ENCODE measurements at regions not wholly inside any gene's neighbourhood (a gene's known extent, or its start where the extent isn't known, plus 50 kb on each side); places are given as distances from the start of the nearest gene placed in this dataset.
"Not testable (repeated sequence)": the region's sequence is repeated elsewhere in the genome, so short reads cannot be mapped to it uniquely, and the experiment has no call there.

DNA sequence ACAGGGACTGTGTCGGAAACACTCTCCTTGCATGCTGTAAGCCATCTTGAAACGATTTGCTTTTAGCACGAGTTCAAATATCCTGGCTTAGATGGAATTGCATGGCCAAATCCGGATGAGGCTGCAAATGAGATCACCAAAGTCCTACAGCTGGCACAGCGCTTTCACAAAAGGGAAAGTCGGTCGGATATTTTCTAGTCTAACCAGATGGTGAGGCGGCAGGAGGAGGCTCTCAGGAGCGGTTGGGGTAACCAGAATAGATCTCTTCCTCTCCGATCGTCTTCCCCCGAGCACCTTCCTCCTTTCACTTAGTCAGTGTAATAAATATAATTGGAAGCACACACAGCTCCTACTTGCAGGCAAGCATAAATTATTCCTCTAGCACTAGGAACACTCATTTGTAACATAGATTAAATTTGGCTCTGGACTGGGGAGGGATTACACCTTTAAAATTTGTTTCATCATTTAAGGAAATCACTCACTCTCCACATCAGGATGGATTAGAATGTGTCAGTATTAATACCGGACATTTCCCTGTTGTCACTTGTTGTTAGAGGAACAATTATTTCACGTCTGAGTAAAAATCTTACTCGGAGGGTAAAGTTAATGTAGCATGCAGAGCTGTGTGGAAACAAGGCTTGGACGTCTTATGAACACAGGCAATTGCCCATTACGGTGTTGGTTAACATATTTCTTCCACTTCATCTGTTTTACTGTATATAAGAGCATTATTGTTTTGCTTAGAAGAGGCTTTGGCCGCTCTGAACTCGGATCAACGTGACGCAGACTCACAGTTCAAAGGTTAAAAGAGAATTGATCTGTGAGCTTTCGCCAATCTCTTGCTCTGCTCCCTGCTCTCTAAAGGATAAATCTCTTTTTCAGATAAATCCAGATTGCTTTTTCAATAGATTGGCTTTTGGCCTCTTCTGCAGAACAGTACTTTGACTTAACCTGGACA lies 857.9 kb downstream of the TYW1 start:
- DNase-seq = no peak

DNA sequence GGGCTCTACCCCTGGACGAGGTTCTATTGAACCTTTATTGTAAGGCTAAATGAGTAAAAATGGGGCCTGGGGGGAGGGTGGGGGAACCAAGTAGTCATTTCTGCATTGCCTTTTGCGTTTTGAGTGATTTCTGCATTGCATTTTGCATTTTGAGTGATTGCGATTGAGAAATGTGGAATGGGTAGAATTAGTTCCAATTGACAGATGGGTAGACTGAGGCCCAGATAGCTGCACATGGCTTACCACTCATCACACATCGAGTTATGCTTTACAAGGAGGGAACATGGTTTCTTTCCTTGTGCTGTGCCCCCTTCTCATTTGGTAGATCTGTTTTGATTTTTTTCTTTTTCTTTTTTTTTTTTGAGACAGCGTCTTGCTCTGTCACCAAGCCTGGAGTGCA lies 858.7 kb downstream of the TYW1 start:
- no peak for DNase-seq

DNA sequence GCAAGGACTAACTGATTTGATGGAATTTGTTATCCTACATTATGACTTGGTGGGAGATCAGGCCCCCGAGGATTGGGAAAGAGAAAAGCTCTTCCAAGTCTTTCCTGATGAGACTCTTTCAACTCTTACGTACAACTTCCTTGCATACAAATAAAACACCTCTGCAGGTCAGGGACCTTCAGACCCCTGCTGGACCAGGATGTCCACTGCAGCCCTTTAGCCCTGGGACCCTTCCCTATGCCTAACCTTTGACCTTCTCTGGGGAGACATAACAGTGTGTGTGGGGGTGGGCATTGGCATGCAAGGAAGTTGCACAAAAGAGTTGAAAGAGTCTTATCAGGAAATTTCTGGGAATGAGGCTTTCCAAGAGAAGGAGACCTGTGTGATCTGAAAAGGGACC lies 859.4 kb downstream of the TYW1 start:
- no peak for DNase-seq

DNA sequence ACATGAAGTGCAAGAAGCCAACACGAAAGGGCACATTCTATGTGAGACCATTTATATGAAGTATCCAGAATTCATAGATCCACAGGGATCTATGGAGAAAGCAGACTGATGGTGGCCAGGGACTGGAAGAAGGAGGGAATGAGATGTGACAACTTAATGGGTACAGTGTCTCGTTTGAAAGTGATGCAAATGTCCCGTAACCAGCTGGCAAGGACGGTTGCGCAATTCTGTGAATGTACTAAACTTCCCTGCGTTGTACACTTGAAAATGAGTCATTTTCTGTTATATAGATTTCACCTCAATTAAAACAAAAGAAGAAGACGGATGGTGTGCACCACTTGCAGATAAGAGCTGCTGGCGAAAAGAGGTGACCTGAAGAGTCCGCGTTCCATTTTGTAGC lies 861.1 kb downstream of the TYW1 start:
- DNase-seq = no peak

DNA sequence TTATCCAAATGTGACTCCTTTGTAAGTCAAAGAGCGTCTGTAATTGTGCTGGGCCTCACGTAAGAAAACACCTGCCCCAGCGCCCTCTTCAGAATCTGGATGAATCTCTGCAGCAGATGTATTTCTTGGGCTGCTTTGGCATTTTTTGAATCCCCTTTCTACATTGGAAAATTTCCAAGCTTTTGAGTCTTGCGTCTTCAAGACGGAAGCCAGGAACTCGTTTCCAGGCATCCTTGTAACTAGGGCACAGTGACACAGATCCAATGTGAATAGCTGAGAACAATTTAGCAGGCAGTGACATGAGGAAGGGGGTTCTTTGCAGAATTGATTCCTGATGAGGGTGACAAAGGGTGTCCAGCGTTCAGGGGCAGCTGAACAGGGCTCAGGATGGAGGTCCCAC lies 862.3 kb downstream of the TYW1 start:
- DNase-seq = no peak

DNA sequence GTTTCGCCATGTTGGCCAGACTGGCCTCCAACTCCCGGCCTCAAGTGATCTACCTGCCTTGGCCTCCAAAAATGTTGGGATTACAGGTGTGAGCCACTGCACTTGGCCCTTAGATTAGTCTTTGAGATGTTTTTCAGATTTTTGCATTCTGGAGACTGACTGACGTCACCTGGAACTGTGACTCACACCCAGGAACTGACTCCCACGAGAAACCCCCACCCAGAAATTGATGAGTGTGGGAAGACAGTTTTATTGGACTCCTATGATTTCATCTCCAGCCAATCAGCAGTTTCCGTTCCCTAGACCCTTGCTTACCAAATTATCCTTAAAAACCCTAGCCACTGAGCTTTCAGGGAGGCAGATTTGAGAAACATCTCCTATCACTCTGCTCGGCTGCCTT lies 867.3 kb downstream of the TYW1 start:
- no peak for DNase-seq

DNA sequence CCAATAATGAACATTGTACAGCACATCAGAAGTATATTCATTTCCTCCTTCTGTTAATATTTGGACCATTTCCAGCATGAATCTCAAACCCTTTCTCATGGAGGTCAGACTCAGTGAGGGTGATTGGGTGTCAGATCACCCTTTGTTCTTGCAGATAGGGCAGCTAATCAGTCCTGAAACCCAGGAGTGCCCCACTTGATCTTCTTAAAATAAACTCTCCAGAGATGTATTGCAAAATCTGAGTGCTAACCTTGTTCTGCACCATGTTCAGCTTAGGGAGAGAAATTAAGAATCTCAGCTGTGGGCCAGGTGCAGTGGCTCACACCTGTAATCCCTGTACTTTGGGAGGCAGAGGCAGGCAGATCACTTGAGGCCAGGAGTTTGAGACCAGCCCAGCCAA lies 869.4 kb downstream of the TYW1 start:
- DNase-seq = no peak

DNA sequence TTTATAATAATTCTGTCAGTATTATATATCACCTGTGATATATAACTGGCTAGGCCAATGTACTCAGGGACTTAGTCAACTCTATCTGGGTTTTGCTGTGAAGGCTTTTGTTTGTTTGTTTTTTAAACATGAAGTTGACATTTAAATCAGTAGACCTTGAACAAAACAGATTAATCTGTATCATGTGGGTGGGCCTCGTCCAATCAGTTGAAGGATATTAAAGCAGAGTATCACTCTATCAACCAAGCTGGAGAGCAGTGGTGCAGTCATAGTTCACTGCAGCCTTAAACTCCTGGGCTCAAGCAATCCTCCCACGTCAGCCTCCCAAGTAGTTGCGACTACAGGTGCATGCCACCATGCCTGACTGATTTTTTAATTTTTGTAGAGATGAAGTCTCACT lies 870.2 kb downstream of the TYW1 start:
- no peak for DNase-seq

DNA sequence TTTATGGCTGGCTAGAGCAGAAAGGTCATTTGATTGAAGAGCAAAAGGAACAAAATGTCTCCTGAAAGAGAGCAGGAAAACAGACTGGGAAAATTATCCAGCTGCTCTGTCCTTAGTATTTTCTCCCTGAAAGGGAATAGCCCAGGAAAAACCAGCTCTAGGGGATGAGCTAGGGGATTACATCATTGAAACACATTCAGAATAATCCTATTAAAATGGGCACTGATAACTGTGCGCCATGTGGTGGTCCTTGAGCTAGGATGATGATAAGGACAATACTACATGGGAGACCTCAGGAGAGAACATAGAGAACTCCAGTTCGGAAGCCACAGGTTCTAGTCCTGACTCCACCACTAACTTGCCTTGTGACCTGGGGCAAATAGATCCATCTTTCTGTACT lies 873.8 kb downstream of the TYW1 start:
- no peak for DNase-seq

DNA sequence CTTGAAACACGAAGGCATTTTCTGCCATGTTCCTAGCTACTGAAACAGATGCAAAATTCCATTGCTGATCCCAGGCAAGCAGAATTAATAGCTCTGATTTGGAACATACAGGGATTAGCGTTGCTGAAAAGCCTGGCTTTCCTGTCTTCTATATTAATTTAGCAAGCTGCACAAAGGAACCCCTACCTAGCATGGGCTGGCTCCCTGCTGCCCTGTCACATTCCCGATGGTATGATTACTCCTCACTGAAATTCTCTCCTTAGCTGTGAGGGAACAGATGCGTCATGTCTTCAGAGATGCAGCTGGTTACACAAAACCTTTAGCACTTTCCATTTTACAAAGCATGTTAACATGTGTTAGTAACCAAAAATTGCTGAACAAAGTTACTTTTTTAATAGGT lies 878.9 kb downstream of the TYW1 start:
- DNase-seq = no peak

DNA sequence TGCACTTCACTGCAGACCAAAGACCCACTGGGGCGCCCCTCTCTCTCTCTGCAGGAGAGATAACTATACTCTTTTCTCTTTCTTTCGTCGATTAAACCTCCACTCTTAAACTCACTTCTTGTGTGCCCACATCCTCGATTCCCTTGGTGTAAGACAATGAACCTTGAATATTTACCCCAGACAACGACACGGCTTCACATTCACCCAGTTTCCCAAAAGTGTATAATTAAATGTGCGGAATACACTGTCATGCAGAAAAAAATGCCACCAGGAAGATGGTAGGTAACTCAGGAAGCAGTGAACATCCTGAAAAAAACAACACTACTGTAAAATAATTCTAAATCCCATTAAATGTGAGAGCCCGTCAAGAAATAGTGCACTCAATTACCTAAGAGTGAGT lies 882.2 kb downstream of the TYW1 start:
- DNase-seq = no peak

DNA sequence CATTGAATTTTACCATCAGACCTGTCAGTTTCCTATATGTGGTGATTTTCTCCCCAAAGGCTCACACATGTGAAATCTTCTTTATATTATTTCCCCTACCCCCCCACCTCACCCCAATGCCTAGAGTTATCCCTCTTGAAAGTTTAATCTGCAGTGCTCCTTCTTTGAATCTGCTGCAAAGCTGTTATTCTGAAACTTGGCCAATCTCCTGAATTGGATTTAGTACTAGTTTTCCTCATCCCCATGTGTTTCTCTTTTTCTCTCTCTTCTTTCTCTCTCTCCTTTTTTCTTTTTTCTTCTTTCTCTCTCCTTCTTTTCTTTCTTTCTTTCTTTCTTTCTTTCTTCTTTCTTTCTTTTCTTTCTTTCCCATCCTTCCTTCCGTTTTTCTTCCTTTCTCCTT lies 886.2 kb downstream of the TYW1 start:
- DNase-seq = no peak

DNA sequence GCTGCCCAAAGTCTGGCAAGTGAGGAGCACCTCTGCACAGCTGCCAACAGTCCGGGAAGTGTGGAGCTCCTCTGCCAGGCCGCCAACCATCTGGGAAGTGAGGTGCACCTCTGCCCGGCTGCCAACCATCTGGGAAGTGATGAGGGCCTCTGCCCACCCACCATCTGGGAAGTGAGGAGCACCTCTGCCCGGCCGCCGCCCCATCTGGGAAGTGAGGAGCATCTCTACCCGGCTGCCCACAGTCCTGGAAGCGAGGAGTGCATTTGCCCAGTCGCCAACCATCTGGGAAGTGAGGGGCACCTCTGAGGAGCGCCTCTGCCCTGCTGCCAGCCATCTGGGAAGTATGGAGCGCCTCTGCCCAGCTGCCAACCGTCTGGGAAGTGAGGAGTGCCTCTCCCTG lies 893.7 kb downstream of the TYW1 start:
- DNase-seq = no peak

DNA sequence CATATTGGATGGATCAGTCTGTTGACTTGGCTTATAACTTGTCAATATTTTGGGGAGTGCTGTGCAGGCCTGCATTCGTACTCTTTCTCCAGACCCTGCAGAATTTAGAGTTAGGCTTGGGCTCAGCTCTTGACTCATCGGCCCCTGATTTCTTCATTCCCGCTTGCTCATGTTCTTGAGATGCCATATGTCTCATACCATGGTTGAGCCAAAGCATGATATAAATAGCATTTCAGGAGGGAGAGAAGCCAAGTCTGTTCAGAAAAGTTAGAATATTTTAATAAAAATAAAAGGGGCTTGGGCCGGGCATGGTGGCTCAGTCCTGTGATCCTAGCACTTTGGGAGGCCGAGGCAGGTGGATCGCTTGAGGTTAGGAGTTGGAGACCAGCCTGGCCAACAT lies 898.1 kb downstream of the TYW1 start:
- no peak for DNase-seq

DNA sequence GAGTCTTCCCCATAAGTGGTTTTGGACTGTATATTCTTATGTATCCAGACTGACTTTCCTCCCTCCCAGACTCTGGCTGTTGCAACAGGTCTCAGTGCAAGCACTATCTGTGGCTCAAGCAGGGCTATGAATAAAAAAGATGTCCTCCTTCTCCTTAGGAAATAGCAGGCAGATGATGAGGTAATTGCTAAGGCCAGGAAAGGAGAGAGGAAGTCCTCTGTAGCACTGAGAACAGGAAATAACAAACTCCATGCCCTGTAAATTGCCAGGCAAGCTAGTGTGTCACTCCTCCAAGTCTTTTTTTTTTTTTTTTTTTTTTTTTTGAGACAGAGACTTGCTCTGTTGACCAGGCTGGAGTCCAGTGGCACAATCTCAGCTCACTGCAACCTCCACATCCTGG lies 900.1 kb downstream of the TYW1 start:
- DNase-seq = no peak

DNA sequence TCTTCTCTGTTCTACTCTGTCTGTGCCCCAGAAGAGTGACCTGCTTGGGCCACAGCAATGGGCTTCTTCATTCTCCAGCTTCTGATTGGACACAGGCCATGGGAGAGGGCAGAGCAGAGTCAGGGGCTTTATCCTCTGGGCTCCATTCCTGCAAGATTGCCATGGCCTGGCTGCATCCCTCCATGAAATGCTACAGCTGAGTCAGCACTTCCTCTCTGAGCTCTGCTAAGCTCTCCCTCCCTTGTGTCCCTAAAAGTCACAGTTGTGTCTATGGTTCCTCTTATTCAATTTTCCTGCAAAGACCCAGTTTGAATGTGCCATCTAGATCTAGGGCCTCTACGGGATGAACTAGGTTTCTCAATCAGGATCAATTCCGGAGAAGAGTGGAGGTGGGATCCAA lies 903.8 kb downstream of the TYW1 start:
- DNase-seq = no peak

DNA sequence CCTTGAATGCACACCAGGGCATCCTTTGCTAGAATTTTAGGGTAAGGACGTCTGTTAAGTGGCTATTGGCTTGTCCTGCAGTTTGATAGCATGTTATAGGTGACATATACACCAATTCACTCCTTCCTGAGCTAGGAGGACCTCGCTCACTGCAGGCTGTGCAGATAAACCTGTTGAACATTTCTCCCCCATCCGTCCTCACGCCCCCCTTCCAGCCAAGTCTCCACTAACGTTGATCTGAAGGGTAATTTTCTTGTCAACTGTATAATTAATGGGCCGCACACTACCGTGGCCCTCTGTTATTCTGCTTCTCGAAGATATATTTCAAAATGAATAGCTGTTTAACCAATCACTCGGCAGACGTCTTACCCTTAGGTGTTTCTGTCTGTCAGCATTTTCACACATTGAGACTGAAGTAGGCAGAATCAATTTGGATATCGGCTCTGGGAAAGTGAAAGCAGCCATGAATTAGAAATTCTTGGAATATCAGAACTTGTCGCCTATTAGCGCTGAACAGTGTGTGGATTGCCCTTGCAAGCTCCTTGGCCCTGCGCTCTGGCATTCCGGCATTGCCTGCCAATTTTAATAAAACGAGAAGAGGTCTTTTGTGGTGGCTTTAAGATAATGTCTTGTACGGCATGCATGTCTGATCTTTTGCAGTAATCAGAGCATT lies 905.3 kb downstream of the TYW1 start:
- DNase-seq = no peak

DNA sequence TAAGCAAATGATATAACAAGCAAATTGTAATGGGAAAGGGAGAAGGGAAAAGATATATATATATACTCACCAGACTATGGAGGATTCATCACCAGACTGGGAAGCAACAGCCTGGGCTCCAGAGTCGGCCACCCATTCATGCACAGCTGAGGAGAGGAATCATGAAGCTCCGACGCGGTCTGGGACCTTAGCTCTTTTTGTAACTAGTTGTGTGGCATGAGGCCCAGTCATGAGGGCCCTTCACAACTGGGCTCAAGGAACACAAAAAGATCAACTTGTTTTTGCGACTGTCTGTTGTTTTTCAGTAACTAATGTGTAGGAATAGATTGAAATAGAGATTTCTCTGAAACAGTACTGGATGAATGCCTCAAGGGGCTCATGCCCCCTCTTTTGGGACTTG lies 911.2 kb downstream of the TYW1 start:
- no peak for DNase-seq

DNA sequence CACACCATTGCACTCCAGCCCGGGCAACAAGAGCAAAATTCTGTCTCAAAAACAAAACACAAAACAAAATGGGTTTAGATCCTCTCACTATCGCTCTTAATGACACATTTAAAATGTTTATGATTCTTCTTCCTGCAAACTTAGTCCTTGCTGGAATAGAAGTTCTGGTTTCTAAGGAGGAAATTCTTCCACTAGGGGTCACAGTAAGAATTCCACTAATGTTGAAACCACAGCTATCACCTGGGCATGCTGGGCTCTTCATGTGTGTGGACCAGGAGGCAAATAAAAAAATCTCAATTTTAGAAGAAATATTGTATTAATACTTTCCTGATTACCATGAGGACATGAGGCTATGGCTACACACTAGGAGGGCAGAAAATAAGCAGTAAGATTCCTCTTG lies 915.8 kb downstream of the TYW1 start:
- DNase-seq = no peak

DNA sequence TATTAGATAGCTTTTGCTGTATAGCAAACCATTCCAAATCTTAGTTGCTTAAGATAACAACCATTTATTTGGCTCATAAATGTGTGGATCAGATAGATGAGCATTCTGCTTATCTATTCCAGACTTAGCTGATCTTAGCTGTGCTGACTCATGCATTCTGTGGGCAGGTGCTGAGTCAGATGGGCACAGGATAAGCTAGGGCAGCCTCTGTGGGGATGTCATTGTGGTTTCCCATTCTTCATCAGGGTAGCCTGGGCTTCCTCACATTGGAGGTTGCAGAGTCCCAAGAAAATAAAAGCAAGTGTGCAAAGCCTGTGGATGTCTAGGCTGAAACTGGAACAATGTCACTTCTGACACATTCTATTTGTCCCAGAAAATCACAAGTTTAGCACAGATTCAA lies 917.0 kb downstream of the TYW1 start:
- no peak for DNase-seq

DNA sequence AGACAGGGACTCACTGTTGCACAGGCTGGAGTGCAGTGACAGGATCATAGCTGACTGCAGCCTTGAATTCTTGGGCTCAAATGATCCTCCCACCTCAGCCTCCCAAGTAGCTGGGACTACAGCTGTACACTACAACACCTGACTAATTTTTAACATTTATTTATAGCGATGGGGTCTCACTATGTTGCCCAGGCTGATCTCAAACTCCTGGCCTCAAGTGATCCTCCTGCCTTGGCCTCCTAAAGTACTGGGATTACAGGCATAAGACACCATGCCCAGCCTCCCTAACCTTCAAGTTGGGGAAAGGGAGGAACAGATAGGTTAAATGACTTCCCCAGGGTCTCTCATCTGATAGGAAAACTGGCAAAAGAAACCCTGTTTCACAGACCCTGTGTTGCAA lies 919.5 kb downstream of the TYW1 start:
- DNase-seq = not testable (repeated sequence)

DNA sequence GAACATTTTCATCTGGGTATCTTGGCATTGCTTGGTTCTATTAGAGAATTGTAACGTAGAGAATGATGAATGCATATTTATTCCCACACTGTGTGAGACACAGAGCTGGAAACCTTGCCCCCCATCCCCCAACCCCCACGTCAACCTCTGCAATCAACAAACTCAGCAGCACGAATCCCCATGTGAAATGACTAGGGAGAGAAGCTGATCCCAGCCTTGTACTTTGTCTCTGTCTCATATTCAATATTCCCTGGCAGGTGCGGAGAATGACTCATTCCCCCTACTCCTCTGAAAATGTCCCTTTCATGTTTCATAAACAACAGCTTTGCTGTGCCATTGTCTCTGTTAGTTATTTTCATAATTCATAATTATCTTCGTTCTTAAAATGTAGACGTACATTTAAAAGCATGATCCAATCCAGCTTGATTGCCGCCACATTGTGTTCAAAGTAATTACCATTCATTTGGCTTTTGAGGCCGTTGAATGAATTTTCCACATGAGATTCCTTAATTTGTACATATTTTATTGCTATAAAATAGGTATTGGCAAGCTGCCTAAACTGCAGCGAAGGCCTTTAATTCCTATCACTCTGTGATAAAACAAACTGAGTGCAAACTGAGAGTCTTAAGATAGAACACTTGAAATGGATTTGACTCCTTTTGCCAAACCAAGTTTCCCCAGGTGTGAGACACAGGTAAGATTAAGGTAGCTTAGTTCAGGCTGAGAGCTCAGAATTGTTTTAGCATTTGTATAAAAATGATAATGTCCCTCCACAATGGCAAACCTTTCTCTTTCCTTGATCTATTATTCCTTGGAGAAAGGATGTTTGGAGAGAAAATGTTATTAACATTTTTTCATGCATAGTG lies 920.2 kb downstream of the TYW1 start:
- no peak for DNase-seq

DNA sequence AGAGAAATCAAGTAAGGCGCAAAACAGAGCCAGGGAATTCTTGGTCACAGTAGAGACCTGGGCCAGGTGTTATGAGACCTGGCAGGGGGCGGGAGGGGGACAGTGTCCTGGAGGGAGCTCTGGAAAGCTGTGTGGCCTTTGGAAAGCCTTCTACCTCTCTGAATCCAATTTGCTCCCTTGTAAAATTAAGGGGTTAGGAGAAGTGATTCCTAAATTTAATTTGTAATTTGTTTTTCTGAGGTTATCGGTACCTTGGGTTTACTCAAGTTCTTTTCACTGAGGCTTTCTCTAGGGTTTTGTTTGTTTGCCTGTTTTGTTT lies 920.8 kb downstream of the TYW1 start:
- no peak for DNase-seq

DNA sequence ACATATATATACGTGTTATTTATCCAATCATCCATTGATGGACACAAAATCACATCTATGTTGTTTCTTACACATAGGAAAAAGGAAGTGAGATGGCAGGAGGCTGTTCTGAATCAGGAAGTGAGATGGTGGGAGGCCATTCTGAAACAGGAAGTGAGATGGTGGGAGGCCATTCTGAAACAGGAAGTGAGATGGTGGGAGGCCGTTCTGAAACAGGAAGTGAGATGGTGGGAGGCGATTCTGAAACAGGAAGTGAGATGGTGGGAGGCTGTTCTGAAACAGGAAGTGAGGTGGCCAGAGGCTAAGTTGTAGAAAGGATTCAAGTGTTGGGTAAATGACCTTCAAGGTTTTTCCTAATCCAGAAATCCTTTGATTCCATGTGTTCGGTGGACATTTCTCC lies 921.5 kb downstream of the TYW1 start:
- DNase-seq = peak in 1 of 2 donors; percentile 33
